Mesodermal cell (in vitro differentiated cells): ENCODE measurements at regions not wholly inside any gene's neighbourhood (a gene's known extent, or its start where the extent isn't known, plus 50 kb on each side); places are given as distances from the start of the nearest gene placed in this dataset.

ENCODE experiments used
- H3K27ac ChIP-seq: 2 replicates; pipeline ENCODE4 v1.7.0; 2013; ENCODE audit warnings: mild to moderate bottlenecking, low read depth, low read length, moderate library complexity; ENCODE audit not compliant: severe bottlenecking
- H3K36me3 ChIP-seq: 2 replicates; pipeline ENCODE4 v1.7.1; 2013; ENCODE audit warnings: mild to moderate bottlenecking, low read length, moderate library complexity; ENCODE audit not compliant: control insufficient read depth, insufficient read depth
- H3K4me1 ChIP-seq: one replicate; pipeline ENCODE4 v1.7.1; 2013; ENCODE audit warnings: mild to moderate bottlenecking, low read length; ENCODE audit not compliant: insufficient read depth, control insufficient read depth, poor library complexity, severe bottlenecking
- H3K4me3 ChIP-seq: 2 replicates; pipeline ENCODE4 v1.7.0; 2013; ENCODE audit warnings: low read length, control low read depth, mild to moderate bottlenecking; ENCODE audit not compliant: insufficient read depth, poor library complexity, severe bottlenecking; ENCODE audit errors: extremely low read depth
- H3K9me3 ChIP-seq: 2 replicates; pipeline ENCODE4 v1.7.1; 2013; ENCODE audit warnings: mild to moderate bottlenecking, low read length, moderate library complexity; ENCODE audit not compliant: control insufficient read depth
- WGBS, 2 experiments: methylation state at CpG; one replicate each; pipeline ENCODE4 v1.1.5; 2013; ENCODE audit warnings: missing lambda C conversion rate in 2 of 2; ENCODE audit not compliant: insufficient coverage in 2 of 2; 5-methylcytosine and 5-hydroxymethylcytosine counted together

DNA sequence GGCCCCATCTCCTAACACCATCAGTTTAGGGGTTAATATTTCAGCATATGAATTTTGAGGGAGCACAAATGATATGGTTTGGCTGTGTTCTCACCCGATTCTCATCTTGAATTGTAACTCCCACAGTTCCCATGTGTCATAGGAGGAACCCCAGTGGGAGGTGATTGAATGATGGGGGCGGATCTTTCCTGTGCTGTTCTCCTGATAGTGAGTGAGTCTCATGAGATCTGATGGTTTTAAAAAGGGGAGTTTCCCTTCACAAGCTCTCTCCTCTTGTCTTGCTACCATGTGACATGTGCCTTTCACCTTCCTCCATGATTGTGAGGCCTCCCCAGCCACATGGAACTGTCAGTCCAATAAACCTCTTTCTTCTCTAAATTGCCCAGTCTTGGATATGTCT lies 73.8 kb upstream of the TJP1 start:
- Histone ChIP-seq H3K4me3 (no peak overlapping the region), H3K9me3 (peaks cover 27% of the 10 kb centered on the region), H3K36me3 (no peaks in the 10 kb centered on the region), H3K4me1 (no peaks in the 10 kb centered on the region), H3K27ac (no peak overlapping the region)
- no CpG with 5 or more reads among the region's 2 CpGs for WGBS, 2 experiments

DNA sequence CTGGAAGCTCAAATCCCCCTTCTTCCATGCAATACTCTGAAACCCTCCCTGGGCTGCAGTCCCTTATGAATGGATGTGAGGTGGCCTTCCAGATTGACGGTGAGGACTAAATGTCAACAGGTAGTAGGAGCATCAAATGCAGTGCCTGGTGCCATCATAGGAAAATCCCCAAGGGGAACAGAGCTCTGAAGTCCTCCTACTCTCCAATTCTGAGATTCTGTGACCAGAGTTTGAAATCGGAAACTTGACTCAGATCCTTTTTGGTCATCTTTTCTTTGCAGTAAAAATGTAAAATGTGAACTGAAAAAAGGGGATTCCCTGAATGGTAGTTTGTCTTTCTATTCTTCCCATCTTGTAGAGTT lies 68.8 kb upstream of the TJP1 start:
- no peak overlapping the region for H3K27ac ChIP-seq
- no peaks in the 10 kb centered on the region for H3K36me3 ChIP-seq
- H3K9me3 ChIP-seq: peaks cover 15% of the 10 kb centered on the region
- H3K4me1 ChIP-seq: peaks cover 15% of the 10 kb centered on the region
- H3K4me3 ChIP-seq: no peak overlapping the region
- 80 to 94% methylated on average over 1 to 2 of the region's 2 CpGs for WGBS, 2 experiments

DNA sequence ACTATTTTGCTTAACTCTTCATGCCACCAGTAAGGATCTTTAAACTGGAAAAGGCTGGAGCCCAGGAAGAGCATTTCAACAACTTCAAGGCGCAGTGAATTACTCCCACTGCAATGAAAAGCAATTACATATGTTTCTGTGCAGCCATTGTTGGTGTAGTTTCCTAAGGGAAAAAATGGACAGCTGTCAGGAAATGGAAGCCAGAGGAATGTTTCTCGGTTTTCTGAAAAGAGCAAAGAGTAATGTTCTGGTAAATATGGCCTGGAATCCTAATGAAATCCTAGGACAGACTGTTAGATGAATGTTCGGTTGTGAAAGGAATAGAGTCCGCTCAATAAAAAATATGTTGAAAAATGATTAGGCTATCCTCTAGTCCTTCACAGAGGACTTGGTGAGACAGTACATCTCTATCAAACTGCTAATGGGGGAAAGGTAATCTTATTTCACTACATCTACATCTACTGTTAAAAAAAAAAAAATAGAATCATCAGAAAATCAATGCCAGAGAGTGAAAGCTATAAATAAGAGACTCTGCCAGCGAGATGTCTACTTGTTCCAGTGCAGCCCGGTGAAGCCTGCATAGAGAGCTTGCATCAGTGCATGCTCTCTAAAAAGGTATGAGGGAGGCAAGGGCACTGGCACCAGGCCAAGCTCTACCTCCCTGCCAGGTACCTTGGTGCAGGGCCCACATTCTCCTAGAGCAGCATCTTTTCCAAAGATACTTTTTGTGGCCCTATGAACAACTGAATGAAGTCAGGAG lies 68.2 kb upstream of the TJP1 start:
- 86 to 96% methylated on average over 1 to 6 of the region's 6 CpGs for WGBS, 2 experiments
- no peaks in the 10 kb centered on the region for H3K36me3 ChIP-seq
- no peak overlapping the region for H3K4me3 ChIP-seq
- peaks cover 12% of the 10 kb centered on the region for H3K9me3 ChIP-seq
- H3K4me1 ChIP-seq: peaks cover 19% of the 10 kb centered on the region
- H3K27ac ChIP-seq: peak overlapping the region; percentile 77

DNA sequence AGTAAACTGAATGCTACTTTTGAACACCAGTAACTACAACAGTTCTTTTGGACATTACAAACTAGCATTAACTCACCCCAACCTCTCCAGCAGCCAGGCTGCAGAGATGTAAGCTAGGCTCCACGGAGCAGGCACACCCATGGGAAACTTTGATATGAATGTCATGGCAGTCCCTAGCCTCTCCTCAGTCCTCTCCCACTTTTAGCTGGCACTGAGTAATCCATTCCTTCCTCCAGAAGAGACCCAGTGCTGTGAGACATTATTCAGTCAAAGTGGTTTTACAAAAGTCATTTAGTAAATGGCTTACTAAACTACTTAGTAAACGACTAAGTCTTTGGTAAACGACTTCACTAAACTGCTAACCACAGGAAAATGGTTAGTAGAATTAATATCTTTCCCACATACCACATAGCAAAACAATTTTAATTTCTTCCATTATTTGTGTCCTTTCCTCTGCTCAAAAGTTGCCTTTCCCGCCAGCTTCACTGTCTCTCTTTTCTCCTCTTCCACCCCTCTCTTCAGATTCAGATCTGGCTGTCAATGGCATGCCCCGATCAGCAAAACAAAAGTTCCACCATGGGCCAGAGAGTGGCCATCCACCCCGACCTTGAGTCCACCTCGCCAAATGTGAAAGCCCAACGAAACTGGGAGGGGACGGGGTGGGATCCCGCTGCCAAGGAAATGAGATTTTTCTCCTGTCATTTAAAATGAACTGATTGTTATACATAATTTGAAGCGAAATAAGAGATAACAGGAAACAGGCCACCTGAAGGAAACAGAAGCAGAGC lies 67.5 kb upstream of the TJP1 start:
- H3K27ac ChIP-seq: peak overlapping the region; percentile 77
- H3K4me3 ChIP-seq: no peak overlapping the region
- H3K9me3 ChIP-seq: peaks cover 12% of the 10 kb centered on the region
- no peaks in the 10 kb centered on the region for H3K36me3 ChIP-seq
- WGBS, 2 experiments: 27 to 32% methylated on average over 5 to 6 of the region's 11 CpGs
- H3K4me1 ChIP-seq: peaks cover 26% of the 10 kb centered on the region

GRCh38 chr15:29888646-29889045 lies 66.4 kb upstream of the TJP1 start:
- H3K9me3 ChIP-seq: peaks cover 12% of the 10 kb centered on the region
- H3K4me3 ChIP-seq: no peak overlapping the region
- H3K27ac ChIP-seq: peak overlapping the region; percentile 87
- peaks cover 33% of the 10 kb centered on the region for H3K4me1 ChIP-seq
- WGBS, 2 experiments: 20 to 25% methylated on average over 3 to 5 of the region's 5 CpGs
- no peaks in the 10 kb centered on the region for H3K36me3 ChIP-seq

DNA sequence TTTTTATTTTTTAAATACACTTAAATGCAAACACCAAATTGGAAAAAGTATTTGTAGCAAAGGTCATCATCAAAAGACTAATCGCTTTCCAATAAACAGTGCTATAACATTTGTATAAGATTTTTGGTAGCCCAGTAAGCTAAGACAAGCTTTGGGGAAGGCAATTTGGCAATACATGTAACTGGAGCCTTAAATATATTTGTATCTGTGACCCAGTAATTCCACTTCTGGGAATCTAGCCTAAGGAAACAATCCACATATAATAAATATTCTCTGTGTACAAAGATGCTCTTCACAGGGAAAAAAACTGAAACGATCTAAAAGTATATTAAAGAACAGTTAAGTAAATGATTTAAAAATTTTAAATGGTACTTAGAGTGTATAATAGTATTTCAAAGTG lies 65.5 kb upstream of the TJP1 start:
- WGBS, 2 experiments: 100% methylated on average over 1 of the region's 2 CpGs; no CpG with 5 or more reads in 1 of the 2 experiments
- no peaks in the 10 kb centered on the region for H3K36me3 ChIP-seq
- peaks cover 42% of the 10 kb centered on the region for H3K4me1 ChIP-seq
- H3K9me3 ChIP-seq: peaks cover 6% of the 10 kb centered on the region
- H3K27ac ChIP-seq: no peak overlapping the region
- H3K4me3 ChIP-seq: no peak overlapping the region

DNA sequence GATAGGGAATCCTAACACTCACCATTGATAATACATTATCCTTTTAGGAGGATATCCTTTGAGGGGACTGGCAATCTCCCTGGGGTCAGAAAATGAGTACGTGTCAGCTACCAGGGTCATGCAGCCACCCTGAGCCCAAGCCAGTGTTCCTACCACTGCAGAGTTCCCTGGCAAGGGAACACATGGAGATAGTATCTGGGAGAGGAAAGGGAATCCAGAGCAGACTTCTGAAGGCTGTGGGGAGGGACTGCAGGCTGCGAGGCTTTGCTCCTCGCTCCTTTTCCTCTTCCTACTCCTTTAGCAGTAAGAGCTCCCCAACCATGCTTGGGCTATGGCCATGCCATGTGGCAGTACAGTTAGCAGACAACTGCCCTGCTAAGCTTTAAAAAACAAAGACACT lies 62.9 kb upstream of the TJP1 start:
- peak overlapping the region; percentile 60 for H3K27ac ChIP-seq
- 50 to 77% methylated on average over 1 to 2 of the region's 3 CpGs for WGBS, 2 experiments
- no peaks in the 10 kb centered on the region for H3K9me3 ChIP-seq
- H3K4me1 ChIP-seq: peaks cover 45% of the 10 kb centered on the region
- H3K36me3 ChIP-seq: no peaks in the 10 kb centered on the region
- no peak overlapping the region for H3K4me3 ChIP-seq

DNA sequence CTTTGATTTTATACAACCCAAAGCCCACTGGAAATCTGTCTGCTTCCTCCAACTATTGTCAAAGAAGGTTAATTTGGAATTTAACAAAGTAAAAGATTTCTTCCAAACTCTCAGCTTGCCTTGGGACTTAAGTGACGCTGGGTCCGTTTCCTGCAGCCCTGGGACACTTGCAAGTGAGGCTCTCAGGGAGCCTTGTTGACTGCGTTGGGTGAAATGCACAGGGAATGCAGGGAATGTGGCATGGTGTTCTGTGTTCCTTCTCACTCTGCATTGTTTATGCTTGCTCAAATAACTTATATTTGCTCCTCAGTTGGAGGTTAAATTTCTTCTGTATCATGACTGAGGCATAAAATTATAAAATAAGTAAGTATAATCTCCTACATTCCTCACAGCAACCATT lies 60.9 kb upstream of the TJP1 start:
- WGBS, 2 experiments: 0 to 11% methylated on average over 2 to 3 of the region's 3 CpGs
- Histone ChIP-seq H3K36me3 (no peaks in the 10 kb centered on the region), H3K9me3 (no peaks in the 10 kb centered on the region), H3K4me3 (no peak overlapping the region), H3K27ac (peak overlapping the region; percentile 91), H3K4me1 (peaks cover 32% of the 10 kb centered on the region)

- H3K4me3 ChIP-seq: no peak overlapping the region
Observed at GRCh38 chr15:29880886-29881285, 58.6 kb upstream of the TJP1 start.

GRCh38 chr15:29880341-29880740 lies 58.1 kb upstream of the TJP1 start:
- Histone ChIP-seq H3K36me3 (no peaks in the 10 kb centered on the region), H3K9me3 (no peaks in the 10 kb centered on the region), H3K4me3 (no peak overlapping the region), H3K27ac (no peak overlapping the region), H3K4me1 (peaks cover 27% of the 10 kb centered on the region)
- 17% methylated on average over 1 of the region's 3 CpGs; no CpG with 5 or more reads in 1 of the 2 experiments for WGBS, 2 experiments

More at GRCh38 chr15:29880886-29881285, 58.6 kb upstream of the TJP1 start:
- H3K9me3 ChIP-seq: no peaks in the 10 kb centered on the region
- H3K36me3 ChIP-seq: no peaks in the 10 kb centered on the region
- 92% methylated on average over 2 of the region's 4 CpGs; no CpG with 5 or more reads in 1 of the 2 experiments for WGBS, 2 experiments
- peaks cover 32% of the 10 kb centered on the region for H3K4me1 ChIP-seq
- no peak overlapping the region for H3K27ac ChIP-seq

GRCh38 chr15:29874977-29875376 lies 52.7 kb upstream of the TJP1 start:
- Histone ChIP-seq H3K4me1 (peaks cover 6% of the 10 kb centered on the region), H3K36me3 (no peaks in the 10 kb centered on the region), H3K4me3 (no peak overlapping the region), H3K27ac (no peak overlapping the region), H3K9me3 (no peaks in the 10 kb centered on the region)
- no CpG with 5 or more reads among the region's 1 CpG for WGBS, 2 experiments
